GM19397 (cell line): ENCODE measurements at regions not wholly inside any gene's neighbourhood (a gene's known extent, or its start where the extent isn't known, plus 50 kb on each side); places are given as distances from the start of the nearest gene placed in this dataset.

Experiments
- ATAC-seq: cut with Tn5 transposase; IDR thresholded peaks from one replicate; pipeline ENCODE4 v1.9.1; 2021; ENCODE audit warnings: mild to moderate bottlenecking, moderate library complexity; ENCODE audit not compliant: unreplicated experiment

- no peak for ATAC-seq
These were observed 891.1 kb upstream of the GHITM start for GRCh38 chr10:83248106-83248631.

GRCh38 chr10:83250396-83250795, 888.9 kb upstream of the GHITM start:
- no peak for ATAC-seq

GRCh38 chr10:83252169-83252568, 887.1 kb upstream of the GHITM start:
- ATAC-seq: no peak

GRCh38 chr10:83252596-83252995, 886.7 kb upstream of the GHITM start:
- no peak for ATAC-seq

GRCh38 chr10:83253011-83253671, 886.2 kb upstream of the GHITM start:
- no peak for ATAC-seq

GRCh38 chr10:83254698-83255097, 884.6 kb upstream of the GHITM start:
- ATAC-seq: no peak

GRCh38 chr10:83262434-83262833, 876.9 kb upstream of the GHITM start:
- ATAC-seq: no peak

GRCh38 chr10:83272666-83273434, 866.5 kb upstream of the GHITM start:
- no peak for ATAC-seq

GRCh38 chr10:83274088-83274487, 865.2 kb upstream of the GHITM start:
- no peak for ATAC-seq

- no peak for ATAC-seq
These were observed 862.3 kb upstream of the GHITM start for GRCh38 chr10:83276971-83277370.

GRCh38 chr10:83283151-83283550, 856.2 kb upstream of the GHITM start:
- no peak for ATAC-seq

- ATAC-seq: no peak
These were observed 851.9 kb upstream of the GHITM start for GRCh38 chr10:83287374-83287773.

GRCh38 chr10:83289373-83289772, 849.9 kb upstream of the GHITM start:
- ATAC-seq: no peak

- no peak for ATAC-seq
These were observed 849.4 kb upstream of the GHITM start for GRCh38 chr10:83289948-83290347.

- ATAC-seq: no peak
These were observed 837.6 kb upstream of the GHITM start for GRCh38 chr10:83301732-83302131.

- no peak for ATAC-seq
These were observed 836.7 kb upstream of the GHITM start for GRCh38 chr10:83302623-83303022.

- ATAC-seq: no peak
These were observed 828.6 kb upstream of the GHITM start for GRCh38 chr10:83310688-83311087.

- ATAC-seq: no peak
These were observed 826.7 kb upstream of the GHITM start for GRCh38 chr10:83312570-83312969.

- no peak for ATAC-seq
These were observed 806.6 kb upstream of the GHITM start for GRCh38 chr10:83332690-83333089.

- no peak for ATAC-seq
These were observed 805.7 kb upstream of the GHITM start for GRCh38 chr10:83333566-83333965.

- no peak for ATAC-seq
These were observed 795.6 kb upstream of the GHITM start for GRCh38 chr10:83343676-83344075.

GRCh38 chr10:83346266-83346910, 792.9 kb upstream of the GHITM start:
- ATAC-seq: no peak
